GM19468 (cell line): ENCODE measurements at regions not wholly inside any gene's neighbourhood (a gene's known extent, or its start where the extent isn't known, plus 50 kb on each side); places are given as distances from the start of the nearest gene placed in this dataset.
"Not testable (repeated sequence)": the region's sequence is repeated elsewhere in the genome, so short reads cannot be mapped to it uniquely, and the experiment has no call there.

ENCODE experiments used
- ATAC-seq: cut with Tn5 transposase; IDR thresholded peaks from one replicate; pipeline ENCODE4 v1.9.1; 2021; ENCODE audit warnings: mild to moderate bottlenecking, moderate library complexity, moderate number of reproducible peaks; ENCODE audit not compliant: unreplicated experiment; ENCODE audit errors: extremely low read depth

DNA sequence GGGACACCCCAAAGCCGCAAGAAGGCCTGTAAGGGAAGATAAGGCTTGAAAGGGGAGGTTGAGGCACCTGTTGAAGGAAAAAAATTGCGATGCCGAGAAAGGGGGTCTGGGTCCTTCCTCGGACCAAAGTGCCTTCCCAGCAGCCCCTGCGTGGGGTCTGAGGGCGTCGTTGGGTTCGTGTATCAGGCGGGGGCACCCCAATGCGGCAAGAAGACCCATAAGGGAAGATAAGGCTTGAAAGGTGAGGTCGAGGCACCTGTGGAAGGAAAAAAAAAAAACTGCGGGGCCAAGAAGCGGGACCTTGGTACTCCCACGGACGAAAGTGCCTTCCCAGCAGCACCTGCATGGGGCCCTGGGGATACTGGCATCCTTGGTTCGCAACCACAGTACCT lies 277.5 kb downstream of the ALG10 start:
- no peak for ATAC-seq

DNA sequence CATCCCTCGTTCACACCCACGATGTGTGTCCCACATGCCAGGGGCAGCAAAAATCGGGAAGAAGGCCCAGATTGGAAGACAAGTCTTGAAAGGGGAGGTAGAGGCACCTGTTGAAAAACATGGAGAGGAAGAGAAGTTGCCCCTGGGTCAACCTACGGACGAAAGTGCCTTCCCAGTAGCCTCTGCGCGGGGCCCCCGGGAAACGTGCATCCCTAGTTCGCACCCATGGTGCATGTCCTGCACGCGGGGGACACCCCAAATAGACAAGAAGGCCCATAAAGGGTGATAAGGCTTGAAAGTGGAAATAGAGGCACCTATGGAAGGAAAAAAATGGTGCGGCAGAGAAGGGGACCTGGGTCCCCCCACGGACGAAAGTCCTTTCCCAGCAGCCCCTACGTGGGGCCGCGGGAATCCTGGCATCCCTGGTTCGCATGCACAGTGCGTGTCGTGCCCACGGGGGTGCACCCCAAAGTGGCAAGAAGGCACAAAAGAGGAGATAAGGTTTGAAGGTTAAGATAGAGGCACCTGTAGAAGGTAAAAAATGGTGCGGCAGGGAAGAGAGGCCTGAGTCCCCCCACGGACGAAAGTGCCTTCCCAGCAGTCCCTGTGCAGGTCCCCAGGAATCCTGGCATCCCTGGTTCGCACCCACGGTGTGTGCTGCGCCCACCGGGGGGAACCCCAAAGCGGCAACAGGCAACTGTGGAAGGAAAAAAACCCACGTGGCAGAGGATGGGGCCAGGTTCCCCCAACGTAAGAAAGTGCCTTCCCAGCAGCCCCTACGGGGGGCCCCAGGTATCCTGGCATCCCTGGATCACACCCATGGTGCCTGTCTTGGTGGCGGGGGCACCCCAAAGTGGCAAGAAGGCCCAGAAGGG lies 278.3 kb downstream of the ALG10 start:
- ATAC-seq: no peak

DNA sequence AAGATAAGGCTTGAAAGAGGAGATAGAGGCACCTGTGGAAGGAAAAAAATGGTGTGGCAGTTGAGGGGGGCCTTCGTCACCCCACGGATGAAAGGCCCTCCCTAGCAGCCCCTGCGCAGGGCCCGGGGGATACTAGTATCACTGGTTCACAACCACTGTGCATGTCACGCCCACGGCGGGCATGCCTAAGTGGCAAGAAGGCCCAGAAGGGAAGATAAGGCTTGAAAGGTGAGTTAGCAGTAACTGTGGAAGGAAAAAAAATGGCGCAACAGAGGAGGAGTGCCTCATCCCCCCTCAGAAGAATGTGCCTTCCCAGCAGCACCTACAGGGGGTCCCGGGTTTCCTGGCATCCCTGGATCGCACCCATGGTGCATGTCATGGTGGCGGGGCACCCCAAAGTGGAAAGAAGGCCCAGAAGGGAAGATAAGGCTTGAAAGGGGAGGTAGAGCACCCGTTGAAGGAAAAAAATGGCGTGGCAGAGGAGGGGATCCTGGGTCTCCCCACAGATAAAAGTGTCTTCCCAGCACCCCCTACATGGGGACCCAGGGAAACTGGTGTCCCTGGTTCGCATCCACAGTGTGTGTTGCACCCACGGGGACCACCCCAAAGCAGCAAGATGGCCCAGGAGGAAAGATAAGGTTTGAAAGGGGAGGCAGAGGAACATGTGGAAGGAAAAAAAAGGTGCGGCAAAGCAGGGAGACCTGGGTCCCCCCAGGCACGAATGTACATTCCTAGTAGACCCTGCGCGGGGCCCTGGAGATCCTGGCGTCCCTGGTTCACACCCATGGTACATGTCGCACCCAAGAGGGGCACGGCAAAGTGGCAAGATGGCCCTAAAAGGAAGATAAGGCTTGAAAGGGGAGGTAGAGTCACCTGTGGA lies 279.2 kb downstream of the ALG10 start:
- ATAC-seq: no peak

DNA sequence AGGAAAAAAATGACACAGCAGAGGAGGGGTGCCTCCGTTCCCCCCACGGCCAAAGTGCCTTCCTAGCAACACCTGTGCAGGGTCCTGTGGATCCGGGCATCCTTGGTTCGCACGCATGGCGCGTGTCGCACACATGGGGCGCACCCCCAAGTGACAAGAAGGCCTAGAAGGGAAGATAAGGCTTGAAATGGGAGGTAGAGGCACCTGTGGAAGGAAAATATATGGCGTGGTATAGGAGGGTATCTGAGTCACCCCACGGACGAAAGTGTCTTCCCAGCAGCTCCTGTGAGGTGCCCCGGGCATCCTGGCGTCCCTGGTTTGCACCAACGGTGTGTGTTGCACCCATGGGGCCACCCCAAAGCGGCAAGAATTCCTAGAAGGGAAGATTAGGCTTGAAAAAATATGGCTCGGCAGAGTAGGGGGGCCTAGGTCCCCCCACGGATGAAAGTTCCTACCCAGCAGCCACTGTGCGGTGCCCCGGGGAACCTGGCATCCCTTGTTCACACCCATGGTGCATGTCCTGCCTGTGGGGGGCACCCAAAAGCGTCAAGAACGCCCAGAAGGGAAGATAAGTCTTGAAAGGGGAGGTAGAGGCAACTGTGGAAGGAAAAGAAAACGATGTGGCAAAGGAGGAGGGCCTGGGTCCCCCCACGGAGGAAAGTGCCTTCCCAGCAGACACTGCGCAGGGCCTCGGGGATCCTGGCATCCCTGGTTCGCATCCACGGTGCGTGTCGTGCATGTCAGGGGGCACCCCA lies 280.0 kb downstream of the ALG10 start:
- ATAC-seq: no peak

DNA sequence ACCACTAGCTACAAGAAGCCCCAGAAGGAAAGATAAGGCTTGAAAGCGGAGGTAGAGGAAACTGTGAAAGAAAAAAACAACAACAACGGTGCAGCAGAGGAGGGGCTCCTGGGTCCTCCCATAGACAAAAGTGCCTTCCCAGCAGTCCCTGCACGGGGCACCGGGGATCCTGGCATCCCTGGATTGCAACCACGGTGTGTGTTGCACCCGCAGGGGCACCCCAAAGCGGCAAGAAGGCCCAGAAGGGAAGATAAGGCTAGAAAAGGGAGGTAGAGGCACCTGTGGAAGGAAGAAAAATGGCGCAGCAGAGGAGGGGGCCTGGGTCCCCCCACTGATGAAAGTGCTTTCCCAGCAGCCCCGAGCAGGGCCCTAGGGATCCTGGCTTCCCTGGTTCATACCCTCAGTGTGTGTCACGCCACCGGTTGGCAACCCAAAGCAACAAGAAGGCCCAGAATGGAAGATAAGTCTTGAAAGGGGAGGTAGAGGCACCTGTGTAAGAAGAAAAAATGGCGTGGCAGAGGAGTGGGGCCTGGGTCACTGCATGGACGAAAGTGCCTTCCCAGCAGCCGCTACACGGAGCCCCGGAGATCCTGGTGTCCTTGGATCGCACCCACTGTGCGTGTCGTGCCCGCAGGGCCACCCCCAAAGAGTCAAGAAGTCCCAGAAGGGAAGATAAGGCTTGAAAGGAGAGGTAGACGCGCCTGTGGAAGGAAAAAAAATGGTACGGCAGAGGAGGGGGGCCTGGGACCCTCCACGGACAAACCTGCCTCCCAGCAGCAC lies 281.0 kb downstream of the ALG10 start:
- ATAC-seq: no peak

DNA sequence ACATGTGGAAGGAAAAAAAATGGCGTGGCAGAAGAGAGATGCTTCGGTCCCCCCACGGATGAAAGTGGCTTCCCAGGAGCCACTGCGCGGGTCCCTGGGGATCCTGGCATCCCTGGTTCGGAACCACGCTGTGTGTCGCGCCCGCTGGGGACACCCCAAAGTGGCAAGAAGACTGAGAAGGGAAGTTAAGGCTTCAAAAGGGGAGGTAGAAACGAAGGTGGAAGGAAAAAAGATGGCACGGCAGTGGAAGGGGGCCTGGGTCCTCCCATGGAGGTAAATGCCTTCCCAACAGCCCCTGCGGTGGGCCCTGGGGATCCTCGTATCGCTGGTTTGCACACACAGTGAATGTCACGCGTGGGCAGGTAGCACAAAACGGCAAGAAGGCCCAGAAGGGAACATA lies 281.7 kb downstream of the ALG10 start:
- ATAC-seq: no peak

DNA sequence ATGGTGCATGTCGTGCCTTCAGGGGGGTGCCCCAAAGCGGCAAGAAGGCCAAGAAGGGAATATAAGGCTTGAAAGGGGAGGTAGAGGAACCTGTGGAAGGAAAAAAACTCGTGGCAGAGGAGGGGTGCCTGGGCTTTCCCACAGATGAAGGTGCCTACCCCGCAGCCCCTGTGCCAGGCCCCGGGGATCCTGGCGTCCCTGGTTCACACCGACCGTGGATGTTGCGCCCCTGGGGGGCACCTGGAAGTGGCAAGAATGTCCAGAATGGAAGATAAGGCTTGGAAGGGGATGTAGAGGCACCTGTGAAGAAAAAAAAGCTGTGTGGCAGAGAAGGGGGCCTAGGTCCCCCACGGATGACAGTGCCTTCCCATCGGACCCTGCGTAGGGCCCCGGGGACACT lies 282.2 kb downstream of the ALG10 start:
- ATAC-seq: no peak

DNA sequence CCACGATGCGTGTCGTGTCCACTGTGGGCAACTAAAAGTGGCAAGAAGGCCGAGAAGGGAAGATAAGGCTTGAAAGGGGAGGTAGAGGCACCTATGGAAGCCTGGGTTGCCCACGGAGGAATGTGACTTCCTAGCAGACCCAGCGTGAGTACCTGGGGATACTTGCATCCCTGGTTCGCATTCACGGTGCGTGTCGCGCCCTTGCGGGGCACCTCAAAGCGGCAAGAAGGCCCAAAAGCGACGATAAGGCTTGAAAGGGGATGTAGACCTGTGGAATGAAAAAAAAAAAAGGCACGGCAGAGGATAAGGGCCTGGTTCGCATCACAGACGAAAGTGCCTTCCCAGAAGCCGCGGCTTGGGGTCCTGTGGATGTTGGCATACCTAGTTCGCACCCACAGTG lies 282.9 kb downstream of the ALG10 start:
- no peak for ATAC-seq

DNA sequence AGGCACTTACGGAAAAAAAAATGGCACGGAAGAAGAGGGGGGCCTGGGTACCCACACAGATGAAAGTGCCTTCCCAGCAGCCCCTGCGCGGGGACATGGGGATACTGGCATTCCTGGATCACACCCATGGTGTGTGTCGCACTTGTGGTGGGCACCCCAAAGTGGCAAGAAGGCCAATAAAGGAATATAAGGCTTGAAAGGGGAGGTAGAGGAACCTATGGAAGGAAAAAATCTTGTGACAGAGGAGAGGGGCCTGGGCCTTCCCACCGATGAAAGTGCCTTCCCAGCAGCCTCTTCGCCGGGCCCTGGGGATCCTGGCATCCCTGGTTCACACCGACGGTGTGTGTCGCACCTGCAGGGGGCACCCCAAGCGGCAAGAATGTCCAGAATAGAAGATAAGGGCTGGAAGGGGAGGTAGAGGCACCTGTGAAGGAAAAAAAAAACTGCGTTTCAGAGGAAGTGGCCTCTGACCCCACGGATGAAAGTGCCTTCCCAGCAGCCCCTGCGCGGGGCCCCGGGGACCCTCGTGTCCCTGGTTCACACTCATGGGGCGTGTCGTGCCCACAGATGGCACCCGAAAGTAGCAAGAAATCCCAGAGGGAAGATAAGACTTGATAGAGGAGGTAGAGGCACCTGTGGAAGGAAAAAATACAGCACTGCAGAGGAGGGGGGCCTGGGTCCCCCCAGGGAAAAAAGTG lies 284.0 kb downstream of the ALG10 start:
- ATAC-seq: no peak

DNA sequence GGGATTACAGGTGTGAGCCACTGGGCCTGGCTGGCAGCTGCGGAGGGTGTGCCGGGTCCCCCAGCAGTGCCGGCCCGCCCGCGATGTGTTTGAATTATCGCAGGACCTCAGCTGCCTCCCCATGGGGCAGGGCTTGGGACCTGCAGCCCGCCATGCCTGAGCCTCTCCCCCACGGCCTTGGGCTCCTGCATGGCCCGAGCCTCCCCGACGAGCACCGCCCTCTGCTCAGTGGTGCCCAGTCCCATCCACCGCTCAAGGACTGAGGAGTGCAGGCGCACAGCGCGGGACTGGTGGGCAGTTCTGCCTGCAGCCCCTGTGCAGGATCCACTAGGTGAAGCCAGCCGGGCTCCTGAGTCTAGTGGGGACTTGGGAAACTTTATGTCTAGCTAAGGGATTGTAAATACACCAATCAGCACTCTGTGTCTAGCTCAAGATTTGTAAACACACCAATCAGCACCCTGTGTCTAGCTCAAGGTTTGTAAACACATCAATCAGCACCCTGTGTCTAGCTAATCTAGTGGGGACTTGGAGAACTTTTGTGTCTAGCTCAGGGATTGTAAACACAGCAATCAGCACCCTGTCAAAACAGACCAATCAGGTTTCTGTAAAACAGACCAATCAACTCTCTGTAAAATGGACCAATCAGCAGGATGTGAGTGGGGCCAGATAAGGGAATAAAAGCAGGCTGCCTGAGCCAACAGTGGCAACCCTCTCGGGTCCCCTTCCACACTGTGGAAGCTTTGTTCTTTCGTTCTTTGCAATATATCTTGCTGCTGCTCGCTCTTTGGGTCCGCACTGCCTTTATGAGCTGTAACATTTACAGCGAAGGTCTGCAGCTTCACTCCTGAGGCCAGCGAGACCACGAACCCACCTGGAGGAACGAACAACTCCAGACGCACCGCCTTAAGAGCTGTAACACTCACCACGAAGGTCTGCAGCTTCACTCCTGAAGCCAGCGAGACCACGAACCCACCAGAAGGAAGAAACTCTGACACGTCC lies 287.8 kb downstream of the ALG10 start:
- not testable (repeated sequence) for ATAC-seq

DNA sequence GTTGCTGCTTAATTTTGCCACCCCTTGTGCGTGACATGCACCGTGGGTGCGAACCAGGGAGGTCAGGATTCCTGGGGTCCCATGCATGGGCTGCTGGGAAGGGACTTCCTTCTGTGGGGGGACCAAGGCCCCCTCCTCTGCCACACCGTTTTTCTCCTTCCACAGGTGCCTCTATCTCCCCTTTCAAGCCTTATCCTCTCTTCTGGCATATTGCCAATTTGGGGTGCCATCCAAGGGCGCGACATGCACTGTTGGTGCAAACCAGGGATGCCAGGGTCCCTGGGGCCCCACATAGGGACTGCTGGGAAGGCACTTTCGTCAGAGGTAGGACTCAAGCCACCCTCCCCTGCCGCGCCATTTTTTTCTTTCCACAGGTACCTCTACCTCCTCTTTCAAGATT lies 289.0 kb downstream of the ALG10 start:
- ATAC-seq: no peak

DNA sequence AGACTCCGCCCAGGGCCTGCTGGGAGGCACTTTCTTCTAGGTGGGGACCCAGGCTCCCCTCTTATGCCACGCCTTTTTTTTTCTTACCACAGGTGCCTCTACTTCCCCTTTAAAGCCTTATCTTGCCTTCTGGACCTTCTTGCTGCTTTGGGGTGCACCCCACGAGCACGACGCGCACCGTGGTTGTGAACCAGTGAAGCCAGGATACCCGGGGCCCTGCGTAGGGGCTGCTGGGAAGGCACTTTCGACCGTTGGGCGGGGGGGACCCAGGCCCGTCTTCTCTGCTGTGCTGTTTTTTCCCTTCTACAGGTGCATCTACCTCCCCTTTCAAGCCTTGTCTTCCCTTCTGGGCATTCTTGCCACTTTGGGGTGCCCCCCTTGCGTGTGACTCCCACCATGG lies 305.4 kb downstream of the ALG10 start:
- no peak for ATAC-seq

DNA sequence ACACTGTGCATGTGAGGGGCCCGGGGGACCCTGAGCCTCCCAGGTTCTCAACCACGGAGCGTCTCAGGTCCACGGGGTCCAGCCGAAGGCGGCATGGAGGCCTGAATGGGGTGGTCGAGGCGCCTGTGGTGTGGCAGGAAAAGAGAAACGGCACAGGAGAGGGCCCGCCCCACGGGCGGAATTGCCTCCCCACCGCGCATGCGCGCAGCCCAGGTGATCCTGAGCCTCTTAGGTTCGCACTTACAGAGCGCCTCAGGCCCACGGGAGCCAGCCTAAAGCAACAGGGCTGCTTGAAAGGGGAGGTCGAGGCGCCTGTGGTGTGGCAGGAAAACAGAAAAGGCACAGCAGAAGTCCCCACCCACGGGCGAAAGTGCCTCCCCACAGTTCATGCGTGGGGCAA lies 311.0 kb downstream of the ALG10 start:
- no peak for ATAC-seq

DNA sequence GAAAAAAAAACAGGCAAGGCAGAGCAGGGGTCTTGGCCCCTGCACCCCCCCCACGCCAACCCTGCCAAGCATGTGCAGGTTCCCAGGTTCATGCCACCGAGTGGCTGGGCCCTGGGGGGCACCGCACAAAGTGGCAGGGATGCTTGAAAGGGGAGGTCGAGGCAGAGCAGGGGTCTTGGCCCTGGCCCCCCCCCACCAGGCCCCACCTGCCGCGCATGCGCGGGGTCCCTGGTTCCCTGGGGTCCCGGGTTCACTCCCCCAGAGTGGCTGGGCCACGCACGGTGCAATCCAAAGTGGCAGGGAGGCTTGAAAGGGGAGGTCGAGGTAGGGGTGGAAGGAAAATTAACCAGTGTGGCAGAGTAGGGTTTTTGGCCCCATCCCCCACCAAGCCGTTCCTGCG lies 312.2 kb downstream of the ALG10 start:
- no peak for ATAC-seq

DNA sequence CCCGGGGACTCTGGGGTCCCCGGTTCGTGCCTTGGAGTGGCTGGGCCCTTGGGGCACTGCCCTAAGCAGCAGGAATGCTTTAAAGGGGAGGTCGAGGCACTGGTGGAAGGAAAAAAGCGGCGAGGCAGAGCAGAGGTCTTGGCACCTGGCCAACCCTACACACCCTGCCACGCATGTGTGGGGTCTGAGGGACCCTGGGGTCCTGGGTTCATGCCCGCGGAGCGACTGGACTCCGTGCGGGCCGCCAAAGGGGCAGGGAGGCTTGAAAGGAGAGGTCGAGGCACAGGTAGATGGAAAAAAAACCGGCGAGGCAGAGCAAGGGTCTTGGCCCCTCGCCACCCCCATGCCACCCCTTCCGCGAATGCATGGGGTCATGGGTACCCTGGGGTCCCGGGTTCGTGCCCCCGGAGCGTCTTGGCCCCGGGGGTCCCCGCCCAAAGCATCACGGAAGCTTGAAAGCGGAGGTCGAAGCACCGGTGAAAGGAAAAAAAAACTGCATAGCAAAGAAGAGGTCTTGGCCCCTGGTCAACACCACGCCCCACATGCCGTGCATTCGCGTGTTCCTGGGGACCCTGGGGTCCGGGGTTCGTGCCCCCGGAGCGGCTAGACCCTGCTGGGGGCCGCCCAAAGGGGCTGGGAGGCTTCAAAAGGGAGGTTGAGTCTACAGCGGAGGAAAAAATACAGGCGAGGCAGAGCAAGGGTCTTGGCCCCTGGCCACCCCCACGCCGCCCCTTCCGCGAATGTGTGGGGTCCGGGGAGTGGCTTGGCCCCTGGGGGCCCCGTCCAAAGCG lies 312.9 kb downstream of the ALG10 start:
- ATAC-seq: no peak

DNA sequence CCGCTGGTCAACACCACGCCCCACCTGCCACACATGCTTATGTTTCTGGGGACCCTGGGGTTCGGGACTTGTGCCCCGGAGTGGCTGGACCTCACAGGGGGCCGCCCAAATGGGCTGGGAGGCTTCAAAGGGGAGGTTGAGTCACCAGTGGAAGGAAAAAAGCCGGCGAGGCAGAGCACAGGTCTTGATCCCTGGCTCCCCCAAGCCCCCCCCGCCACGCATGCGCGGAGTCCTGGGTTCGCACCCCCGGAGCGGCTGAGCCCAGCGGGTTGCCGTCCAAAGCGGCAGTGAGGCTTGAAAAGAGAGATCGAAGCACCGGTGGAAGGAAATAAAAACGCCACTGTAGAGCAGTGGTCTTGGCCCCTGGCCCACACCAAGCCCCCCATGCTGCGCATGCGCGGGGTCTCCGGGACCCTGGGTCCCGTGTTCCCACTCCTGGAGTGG lies 313.5 kb downstream of the ALG10 start:
- ATAC-seq: no peak
